HG03159 (cell line): ENCODE measurements at regions not wholly inside any gene's neighbourhood (a gene's known extent, or its start where the extent isn't known, plus 50 kb on each side); places are given as distances from the start of the nearest gene placed in this dataset.

Source experiments
- ATAC-seq: cut with Tn5 transposase; IDR thresholded peaks from one replicate; pipeline ENCODE4 v1.9.1; 2021; ENCODE audit warnings: mild to moderate bottlenecking, moderate library complexity; ENCODE audit not compliant: unreplicated experiment

GRCh38 chr12:125355614-125356013 lies 290.4 kb downstream of the AACS start:
- no peak for ATAC-seq

GRCh38 chr12:125356111-125356510 lies 290.9 kb downstream of the AACS start:
- no peak for ATAC-seq

GRCh38 chr12:125357561-125357960 lies 292.3 kb downstream of the AACS start:
- ATAC-seq, result no peak

- ATAC-seq, result no peak
Measured at GRCh38 chr12:125360540-125360939, 295.3 kb downstream of the AACS start.

GRCh38 chr12:125371033-125371432 lies 305.8 kb downstream of the AACS start:
- ATAC-seq, result no peak

GRCh38 chr12:125372085-125372484 lies 306.9 kb downstream of the AACS start:
- ATAC-seq, result no peak

- ATAC-seq, result no peak
Measured at GRCh38 chr12:125373375-125373774, 308.1 kb downstream of the AACS start.

- ATAC-seq, result no peak
Measured at GRCh38 chr12:125376422-125376821, 311.2 kb downstream of the AACS start.

- ATAC-seq, result no peak
Measured at GRCh38 chr12:125377093-125377492, 311.9 kb downstream of the AACS start.

- ATAC-seq, result no peak
Measured at GRCh38 chr12:125381373-125381772, 316.1 kb downstream of the AACS start.

- ATAC-seq, result no peak
Measured at GRCh38 chr12:125382926-125383325, 317.7 kb downstream of the AACS start.

- no peak for ATAC-seq
Measured at GRCh38 chr12:125386652-125387051, 321.4 kb downstream of the AACS start.

- ATAC-seq, result no peak
Measured at GRCh38 chr12:125387206-125387605, 322.0 kb downstream of the AACS start.

GRCh38 chr12:125389061-125389697 lies 323.9 kb downstream of the AACS start:
- ATAC-seq, result no peak

GRCh38 chr12:125393569-125393968 lies 328.3 kb downstream of the AACS start:
- ATAC-seq, result no peak

GRCh38 chr12:125395583-125396215 lies 330.5 kb downstream of the AACS start:
- ATAC-seq, result no peak

- ATAC-seq, result no peak
Measured at GRCh38 chr12:125399489-125399888, 334.3 kb downstream of the AACS start.

GRCh38 chr12:125402874-125403789 lies 337.9 kb downstream of the AACS start:
- no peak for ATAC-seq

- no peak for ATAC-seq
Measured at GRCh38 chr12:125403843-125404242, 338.6 kb downstream of the AACS start.

- peak; percentile 78 for ATAC-seq
Measured at GRCh38 chr12:125406131-125406530, 340.9 kb downstream of the AACS start.

GRCh38 chr12:125408718-125409117 lies 343.5 kb downstream of the AACS start:
- ATAC-seq, result no peak

GRCh38 chr12:125412506-125412905 lies 347.3 kb downstream of the AACS start:
- no peak for ATAC-seq
